ENCODE measurements at regions not wholly inside any gene's neighbourhood (a gene's known extent, or its start where the extent isn't known, plus 50 kb on each side); places are given as distances from the start of the nearest gene placed in this dataset.

DNA sequence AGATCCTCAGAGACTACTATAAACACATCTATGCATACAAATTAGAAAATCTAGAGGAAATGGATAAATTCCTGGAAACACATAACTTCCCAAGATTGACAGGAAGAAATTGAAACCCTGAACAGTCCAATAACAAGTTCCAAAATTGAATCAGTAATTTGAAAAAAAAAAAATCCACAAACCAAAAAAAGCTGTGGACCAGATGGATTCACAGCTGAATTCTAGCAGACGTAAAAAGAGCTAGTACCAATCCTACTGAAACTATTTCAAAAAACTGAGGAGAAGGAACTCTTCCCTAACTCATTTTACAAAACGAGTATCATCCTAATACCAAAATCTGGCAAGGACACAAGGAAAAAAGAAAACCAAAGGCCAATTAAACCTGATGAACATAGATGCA lies 77.0 kb upstream of the FXR1 start:
- TF ChIP-seq YY1 (IDR thresholded peaks at IDR 0.05; ENCODE audit: insufficient read depth, insufficient read length) = no peak
- TF ChIP-seq SUZ12 (IDR thresholded peaks at IDR 0.05; ENCODE audit: extremely low read depth, insufficient read depth, insufficient read length) = no peak
